ENCODE measurements at regions not wholly inside any gene's neighbourhood (a gene's known extent, or its start where the extent isn't known, plus 50 kb on each side); places are given as distances from the start of the nearest gene placed in this dataset.

DNA sequence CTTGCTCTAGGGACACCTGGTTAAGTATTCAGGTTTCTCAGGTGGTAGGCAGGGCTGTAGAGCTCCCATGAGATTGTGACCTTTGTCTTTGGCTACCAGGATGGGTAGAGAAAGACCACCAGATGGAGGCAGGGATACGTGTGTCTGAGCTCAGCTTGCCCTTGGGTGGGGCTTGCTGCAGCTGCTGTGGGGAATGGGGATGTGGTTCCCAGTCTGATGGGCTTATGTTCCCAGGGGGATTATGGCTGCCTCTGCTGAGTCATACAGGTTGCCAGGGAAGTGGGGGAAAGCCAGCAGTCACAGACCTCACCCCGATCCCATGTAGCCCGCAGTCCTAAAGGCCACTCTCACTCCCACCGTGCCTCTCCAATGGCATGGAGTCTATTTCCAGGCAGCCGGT is 659.9 kb upstream of the KLF12 start:
- H3K4me1 Mint-ChIP-seq (ENCODE audit: low read depth), result no peaks in the 10 kb centered on the region
- ATAC-seq (replicated peaks in 1 of 2) (no peak), DNase-seq (no peak)
- no peak overlapping the region for H3K27ac Mint-ChIP-seq
- peaks cover 8% of the 10 kb centered on the region for H3K27me3 Mint-ChIP-seq (ENCODE audit: low read depth)
- H3K9me3 Mint-ChIP-seq, result peaks cover 0 to 2% of the 10 kb centered on the region in 2 donors
- no peaks in the 10 kb centered on the region for H3K36me3 Mint-ChIP-seq (ENCODE audit: insufficient read depth in 2 of 2)
- H3K4me3 Mint-ChIP-seq, result no peak overlapping the region

DNA sequence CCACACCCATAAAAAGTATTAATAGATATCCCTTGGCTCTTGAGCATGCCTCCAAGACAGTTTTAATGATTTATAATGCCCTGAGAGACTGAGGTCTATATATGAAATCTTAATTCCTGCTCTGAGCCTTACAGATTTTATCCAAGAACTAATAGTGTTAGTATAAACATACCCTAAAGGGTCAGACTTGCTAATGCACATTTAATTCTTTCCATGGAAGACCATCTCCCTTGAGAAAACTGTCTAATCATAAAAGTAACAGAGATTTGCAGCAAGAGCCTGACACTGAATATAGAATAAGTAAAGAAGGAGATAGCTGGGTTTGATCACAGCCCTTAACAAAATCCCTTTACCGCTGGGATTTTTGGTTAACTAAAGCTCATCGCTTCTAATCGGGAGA is 650.8 kb upstream of the KLF12 start:
- Mint-ChIP-seq H3K27ac (no peak overlapping the region), H3K9me3 (no peaks in the 10 kb centered on the region), H3K4me3 (no peak overlapping the region), H3K27me3 (ENCODE audit: low read depth) (no peaks in the 10 kb centered on the region), H3K36me3 (ENCODE audit: insufficient read depth in 2 of 2) (no peaks in the 10 kb centered on the region), H3K4me1 (ENCODE audit: low read depth) (no peaks in the 10 kb centered on the region)
- DNase-seq, result no peak
- no peak for ATAC-seq (replicated peaks in 1 of 2)

DNA sequence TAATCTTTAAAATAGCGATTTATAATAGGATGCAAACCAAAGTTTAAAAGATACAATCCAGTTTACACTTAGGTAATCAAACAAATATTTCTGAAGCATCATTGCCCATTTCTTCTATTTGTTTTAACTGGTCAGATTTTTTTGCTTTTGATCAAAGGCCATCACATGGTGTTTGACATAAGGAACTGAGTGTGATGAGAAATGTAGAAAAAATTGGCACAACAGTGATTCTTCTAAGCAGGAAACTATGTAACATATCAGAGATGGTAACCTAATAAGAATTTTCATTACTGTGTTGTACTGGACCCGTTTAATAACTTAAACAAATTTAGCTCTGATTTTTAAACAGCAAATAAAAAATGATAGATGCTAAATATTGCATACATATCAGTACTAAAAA is 644.7 kb upstream of the KLF12 start:
- ATAC-seq (replicated peaks in 1 of 2), result no peak
- no peaks in the 10 kb centered on the region for H3K4me1 Mint-ChIP-seq (ENCODE audit: low read depth)
- H3K36me3 Mint-ChIP-seq (ENCODE audit: insufficient read depth in 2 of 2), result no peaks in the 10 kb centered on the region
- H3K9me3 Mint-ChIP-seq, result no peaks in the 10 kb centered on the region
- H3K27ac Mint-ChIP-seq, result no peak overlapping the region
- no peaks in the 10 kb centered on the region for H3K27me3 Mint-ChIP-seq (ENCODE audit: low read depth)
- no peak overlapping the region for H3K4me3 Mint-ChIP-seq
- DNase-seq, result no peak

DNA sequence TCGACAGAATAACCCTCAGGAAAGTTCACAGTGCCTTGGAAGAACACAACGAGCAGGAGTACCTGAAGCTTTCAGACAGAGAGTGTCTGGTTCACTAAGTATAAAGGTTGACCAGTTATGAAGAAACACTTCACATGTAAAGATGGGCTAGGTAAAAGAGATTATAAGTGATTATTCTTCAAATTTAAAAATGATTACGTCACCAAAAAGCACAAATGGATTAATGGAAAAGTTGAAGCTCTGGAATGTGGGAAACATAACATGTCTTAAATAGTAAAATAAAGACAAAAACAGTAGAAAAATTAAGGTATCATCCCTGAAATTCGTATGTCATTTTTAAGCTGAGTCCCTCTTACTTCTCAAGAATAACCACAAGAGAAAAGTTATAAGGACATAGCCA is 643.9 kb upstream of the KLF12 start:
- Mint-ChIP-seq H3K4me1 (ENCODE audit: low read depth) (no peaks in the 10 kb centered on the region), H3K27ac (no peak overlapping the region), H3K9me3 (no peaks in the 10 kb centered on the region), H3K36me3 (ENCODE audit: insufficient read depth in 2 of 2) (no peaks in the 10 kb centered on the region), H3K27me3 (ENCODE audit: low read depth) (no peaks in the 10 kb centered on the region), H3K4me3 (no peak overlapping the region)
- ATAC-seq (replicated peaks in 1 of 2) (no peak), DNase-seq (no peak)

DNA sequence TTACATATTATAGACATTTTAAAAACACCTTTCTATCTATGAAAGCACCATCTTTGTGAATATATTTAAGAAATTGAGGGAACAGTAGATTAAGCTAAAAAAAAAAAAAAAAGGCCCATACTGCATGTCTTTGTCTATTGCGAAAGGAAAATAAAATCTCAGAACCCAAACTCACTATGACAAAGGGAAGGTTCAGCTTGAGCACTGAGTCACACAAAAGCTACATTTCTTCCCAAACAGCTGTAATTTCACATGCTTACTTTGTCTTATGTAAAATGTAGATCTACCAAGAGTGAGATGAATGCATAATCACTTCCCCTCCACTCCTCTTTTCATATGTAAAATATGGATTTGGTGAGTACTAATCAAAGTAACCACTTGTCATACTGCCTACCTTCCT is 640.1 kb upstream of the KLF12 start:
- ATAC-seq (replicated peaks in 1 of 2) (no peak), DNase-seq (no peak)
- no peaks in the 10 kb centered on the region for H3K27me3 Mint-ChIP-seq (ENCODE audit: low read depth)
- no peaks in the 10 kb centered on the region for H3K4me1 Mint-ChIP-seq (ENCODE audit: low read depth)
- no peaks in the 10 kb centered on the region for H3K36me3 Mint-ChIP-seq (ENCODE audit: insufficient read depth in 2 of 2)
- H3K27ac Mint-ChIP-seq, result no peak overlapping the region
- H3K9me3 Mint-ChIP-seq, result no peaks in the 10 kb centered on the region
- no peak overlapping the region for H3K4me3 Mint-ChIP-seq

DNA sequence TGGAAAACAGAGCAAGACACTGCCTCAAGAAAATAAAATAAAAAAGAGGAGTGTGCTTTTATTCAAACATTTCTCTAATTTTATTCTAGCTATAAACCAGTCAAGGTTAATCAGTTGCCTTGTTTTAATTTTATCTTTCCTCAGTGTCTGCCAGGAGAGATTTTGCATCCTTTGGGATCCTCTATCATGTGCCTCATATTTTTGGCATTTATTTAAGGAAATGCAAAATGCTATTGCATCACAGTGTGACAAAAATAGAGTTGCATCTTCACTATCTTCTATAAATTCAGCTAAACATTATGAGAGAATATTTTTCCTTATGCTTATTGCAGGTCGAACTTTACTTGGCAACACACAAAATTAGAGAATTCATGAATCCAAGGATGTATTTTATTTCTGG is 639.0 kb upstream of the KLF12 start:
- no peak overlapping the region for H3K4me3 Mint-ChIP-seq
- H3K36me3 Mint-ChIP-seq (ENCODE audit: insufficient read depth in 2 of 2), result no peaks in the 10 kb centered on the region
- H3K27ac Mint-ChIP-seq, result no peak overlapping the region
- DNase-seq, result no peak
- H3K9me3 Mint-ChIP-seq, result no peaks in the 10 kb centered on the region
- H3K4me1 Mint-ChIP-seq (ENCODE audit: low read depth), result no peaks in the 10 kb centered on the region
- no peak for ATAC-seq (replicated peaks in 1 of 2)
- no peaks in the 10 kb centered on the region for H3K27me3 Mint-ChIP-seq (ENCODE audit: low read depth)

DNA sequence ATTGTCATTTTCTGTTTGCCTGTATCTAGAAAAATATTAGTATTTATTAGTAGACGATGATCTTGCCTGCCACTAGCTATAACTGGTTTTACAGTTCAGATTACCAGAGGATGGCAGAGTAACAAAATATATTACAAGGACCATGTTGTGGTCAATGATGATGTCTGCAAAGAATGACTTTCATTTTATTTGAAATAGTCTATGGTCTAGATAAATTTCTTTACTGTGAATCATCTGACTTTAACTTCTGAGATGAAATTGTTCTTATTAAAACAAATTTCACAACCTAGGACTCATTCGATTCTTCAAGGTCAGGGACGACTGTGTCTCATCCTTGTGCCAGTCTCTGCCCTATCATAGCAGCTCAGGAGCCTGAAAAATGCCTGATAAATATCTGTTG is 637.8 kb upstream of the KLF12 start:
- DNase-seq (no peak), ATAC-seq (replicated peaks in 1 of 2) (no peak)
- no peaks in the 10 kb centered on the region for H3K36me3 Mint-ChIP-seq (ENCODE audit: insufficient read depth in 2 of 2)

DNA sequence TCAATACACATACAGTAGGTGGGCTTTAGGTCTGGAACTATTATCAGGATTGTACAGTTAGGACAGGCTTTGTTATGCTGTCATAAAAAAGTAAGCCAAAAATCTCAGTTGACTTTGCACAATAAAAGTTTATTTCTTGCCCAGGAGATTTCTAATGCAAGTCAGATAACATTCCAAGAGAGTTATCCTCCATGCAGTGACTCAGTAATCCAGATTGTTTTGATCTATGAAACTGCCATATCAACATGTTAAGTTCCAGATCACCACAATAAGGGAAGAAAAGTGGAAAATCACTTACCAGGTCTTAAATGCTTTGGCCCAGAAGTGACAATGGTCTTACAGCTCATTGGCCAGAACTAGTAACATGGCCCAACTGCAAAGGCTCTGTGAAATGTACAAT is 636.2 kb upstream of the KLF12 start:
- Mint-ChIP-seq H3K4me1 (ENCODE audit: low read depth) (no peaks in the 10 kb centered on the region), H3K9me3 (no peaks in the 10 kb centered on the region), H3K27me3 (ENCODE audit: low read depth) (no peaks in the 10 kb centered on the region), H3K4me3 (no peak overlapping the region), H3K36me3 (ENCODE audit: insufficient read depth in 2 of 2) (no peaks in the 10 kb centered on the region), H3K27ac (no peak overlapping the region)
- DNase-seq (no peak), ATAC-seq (replicated peaks in 1 of 2) (no peak)

More for the DNA sequence above, 637.8 kb upstream of the KLF12 start:
- Mint-ChIP-seq H3K4me1 (ENCODE audit: low read depth) (no peaks in the 10 kb centered on the region), H3K4me3 (no peak overlapping the region), H3K27ac (no peak overlapping the region), H3K9me3 (no peaks in the 10 kb centered on the region), H3K27me3 (ENCODE audit: low read depth) (no peaks in the 10 kb centered on the region)

DNA sequence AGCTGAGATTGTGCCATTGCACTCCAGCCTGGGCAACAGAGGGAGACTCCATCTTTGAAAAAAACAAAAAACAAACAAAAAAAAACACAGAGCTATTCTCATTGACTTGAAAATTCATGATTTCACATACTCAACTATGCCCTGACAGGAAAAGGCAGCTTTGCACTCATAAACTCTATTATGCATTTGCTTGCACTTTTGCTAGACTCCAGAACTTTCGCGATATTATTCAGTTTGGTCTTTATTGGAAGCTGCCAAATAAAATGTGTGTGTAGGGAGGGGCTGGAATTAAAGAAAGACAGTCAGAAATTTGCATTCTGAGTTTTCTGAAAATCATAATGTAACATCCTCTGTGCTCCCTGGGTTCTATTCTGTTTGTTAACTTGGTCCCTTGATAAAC is 635.1 kb upstream of the KLF12 start:
- Mint-ChIP-seq H3K4me3 (no peak overlapping the region), H3K36me3 (ENCODE audit: insufficient read depth in 2 of 2) (no peaks in the 10 kb centered on the region), H3K27me3 (ENCODE audit: low read depth) (no peaks in the 10 kb centered on the region), H3K27ac (no peak overlapping the region), H3K9me3 (peaks cover 0 to 2% of the 10 kb centered on the region in 2 donors), H3K4me1 (ENCODE audit: low read depth) (no peaks in the 10 kb centered on the region)
- no peak for ATAC-seq (replicated peaks in 1 of 2)
- no peak for DNase-seq

DNA sequence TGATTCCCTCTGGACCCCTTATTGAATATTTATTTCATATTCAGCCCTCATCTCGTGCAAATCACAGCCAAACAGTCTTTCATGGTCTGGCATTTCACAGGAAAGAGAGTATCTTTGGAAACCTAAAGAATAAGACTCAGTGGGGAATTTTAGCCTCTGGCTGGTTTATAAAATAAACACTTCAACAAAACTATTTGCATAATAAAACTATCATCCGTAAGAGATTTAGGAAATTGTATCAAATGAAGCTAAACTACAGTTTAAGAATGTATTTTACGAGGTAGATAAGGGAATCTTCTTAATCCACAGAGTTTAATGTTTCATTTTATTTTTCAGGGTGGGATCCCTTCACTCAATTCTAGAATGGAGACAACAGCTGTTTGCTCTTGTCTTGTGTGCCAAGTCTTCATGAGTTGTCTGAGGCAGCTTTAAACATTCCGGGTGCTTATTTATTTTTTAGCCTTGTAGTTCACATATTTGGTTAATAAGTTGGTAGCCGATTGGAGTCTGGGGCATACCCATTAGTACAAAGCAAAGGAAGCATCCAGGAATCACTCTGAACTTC is 634.4 kb upstream of the KLF12 start:
- H3K36me3 Mint-ChIP-seq (ENCODE audit: insufficient read depth in 2 of 2), result no peaks in the 10 kb centered on the region
- H3K27ac Mint-ChIP-seq, result no peak overlapping the region
- H3K9me3 Mint-ChIP-seq, result peaks cover 0 to 5% of the 10 kb centered on the region in 2 donors
- H3K27me3 Mint-ChIP-seq (ENCODE audit: low read depth), result no peaks in the 10 kb centered on the region
- DNase-seq (no peak), ATAC-seq (replicated peaks in 1 of 2) (no peak)
- no peaks in the 10 kb centered on the region for H3K4me1 Mint-ChIP-seq (ENCODE audit: low read depth)
- no peak overlapping the region for H3K4me3 Mint-ChIP-seq

DNA sequence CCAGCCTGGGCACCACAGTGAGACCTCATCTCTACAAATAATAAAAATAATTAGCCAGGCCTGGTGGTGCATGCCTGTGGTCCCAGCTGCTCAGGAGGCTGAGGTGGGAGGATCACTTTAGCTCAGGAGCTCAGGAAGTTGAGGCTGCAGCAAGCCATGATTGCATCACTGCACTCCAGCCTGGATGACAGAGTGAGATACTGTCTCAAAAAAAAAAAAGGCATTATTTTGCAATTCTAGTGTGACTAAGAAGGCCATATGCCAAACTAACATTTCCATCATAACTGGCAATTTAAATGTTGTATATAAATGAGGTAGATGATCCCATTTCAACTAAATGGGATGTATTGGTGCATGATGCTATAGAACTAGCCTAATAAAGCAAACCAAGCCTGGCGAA is 632.8 kb upstream of the KLF12 start:
- DNase-seq (no peak), ATAC-seq (replicated peaks in 1 of 2) (no peak)
- H3K27me3 Mint-ChIP-seq (ENCODE audit: low read depth), result no peaks in the 10 kb centered on the region
- no peaks in the 10 kb centered on the region for H3K36me3 Mint-ChIP-seq (ENCODE audit: insufficient read depth in 2 of 2)
- H3K4me3 Mint-ChIP-seq, result no peak overlapping the region
- H3K27ac Mint-ChIP-seq, result no peak overlapping the region
- H3K9me3 Mint-ChIP-seq, result peaks cover 0 to 5% of the 10 kb centered on the region in 2 donors
- no peaks in the 10 kb centered on the region for H3K4me1 Mint-ChIP-seq (ENCODE audit: low read depth)

DNA sequence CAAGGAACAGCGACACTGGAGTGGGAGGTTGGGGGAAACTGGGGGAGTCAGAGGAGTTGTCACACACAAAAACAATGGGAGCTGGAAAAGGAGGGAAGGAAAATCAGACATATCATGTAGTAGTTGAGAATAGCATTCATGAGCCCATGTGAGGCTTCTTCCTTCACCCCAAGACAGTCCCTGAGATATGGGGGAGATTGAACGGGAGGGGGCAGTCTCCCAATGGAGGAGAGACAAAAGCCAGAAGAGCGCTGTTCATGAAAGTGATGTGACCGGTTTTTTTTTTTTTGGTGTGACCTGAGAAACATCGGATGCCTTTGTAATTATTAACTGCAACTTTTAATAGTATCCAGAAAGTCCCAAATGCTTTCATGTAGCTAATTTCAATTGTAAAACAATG is 631.8 kb upstream of the KLF12 start:
- Mint-ChIP-seq H3K27ac (no peak overlapping the region), H3K36me3 (ENCODE audit: insufficient read depth in 2 of 2) (no peaks in the 10 kb centered on the region), H3K27me3 (ENCODE audit: low read depth) (no peaks in the 10 kb centered on the region), H3K4me3 (no peak overlapping the region), H3K9me3 (peaks cover 0 to 5% of the 10 kb centered on the region in 2 donors), H3K4me1 (ENCODE audit: low read depth) (no peaks in the 10 kb centered on the region)
- ATAC-seq (replicated peaks in 1 of 2) (no peak), DNase-seq (no peak)

DNA sequence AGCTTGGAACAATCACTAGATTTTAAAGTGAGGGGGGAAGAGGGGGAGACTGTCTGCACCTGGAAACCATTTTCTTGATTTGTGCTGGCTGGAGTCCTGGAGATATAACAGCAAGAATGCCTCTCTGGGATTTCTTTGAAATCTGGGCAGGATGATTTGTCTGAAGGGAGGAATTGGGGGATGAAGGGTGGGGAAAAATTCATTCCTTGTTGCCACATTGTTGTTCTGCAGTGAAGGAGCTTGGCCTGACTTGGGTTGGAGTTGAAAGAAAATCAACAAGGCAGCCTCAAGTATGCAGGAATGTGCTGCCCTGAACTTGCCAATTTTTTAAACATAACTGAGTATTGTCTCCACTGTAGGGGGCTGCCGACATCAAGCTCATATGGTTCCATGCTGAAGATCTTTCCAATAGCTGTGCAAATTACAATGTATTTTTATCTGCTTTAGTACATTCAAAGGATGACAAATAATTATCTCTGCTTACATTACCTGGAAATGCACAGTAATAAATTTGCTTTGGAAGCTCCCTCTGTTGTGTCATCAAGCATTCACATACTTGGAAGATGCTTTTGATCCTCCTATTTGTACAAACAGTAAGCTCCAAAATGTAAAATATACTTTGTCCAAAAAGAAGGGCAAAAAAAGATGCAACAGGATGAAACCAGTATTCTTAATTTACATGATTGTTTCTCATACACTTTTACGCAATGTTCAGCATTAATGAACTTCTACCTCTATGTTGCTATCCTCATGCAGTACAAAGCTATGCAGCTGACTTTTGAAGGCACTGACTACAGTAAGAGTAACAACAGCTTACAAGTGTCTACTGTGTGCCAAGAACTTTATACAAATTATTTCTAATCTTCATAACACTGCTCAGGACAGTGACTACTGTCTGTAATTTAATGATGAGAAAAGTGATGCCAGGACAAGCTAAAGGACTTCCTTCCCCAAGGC is 627.9 kb upstream of the KLF12 start:
- ATAC-seq (replicated peaks in 1 of 2) (no peak), DNase-seq (no peak)
- Mint-ChIP-seq H3K27ac (no peak overlapping the region), H3K27me3 (ENCODE audit: low read depth) (no peaks in the 10 kb centered on the region), H3K9me3 (peaks cover 0 to 5% of the 10 kb centered on the region in 2 donors), H3K36me3 (ENCODE audit: insufficient read depth in 2 of 2) (no peaks in the 10 kb centered on the region), H3K4me3 (no peak overlapping the region), H3K4me1 (ENCODE audit: low read depth) (no peaks in the 10 kb centered on the region)

DNA sequence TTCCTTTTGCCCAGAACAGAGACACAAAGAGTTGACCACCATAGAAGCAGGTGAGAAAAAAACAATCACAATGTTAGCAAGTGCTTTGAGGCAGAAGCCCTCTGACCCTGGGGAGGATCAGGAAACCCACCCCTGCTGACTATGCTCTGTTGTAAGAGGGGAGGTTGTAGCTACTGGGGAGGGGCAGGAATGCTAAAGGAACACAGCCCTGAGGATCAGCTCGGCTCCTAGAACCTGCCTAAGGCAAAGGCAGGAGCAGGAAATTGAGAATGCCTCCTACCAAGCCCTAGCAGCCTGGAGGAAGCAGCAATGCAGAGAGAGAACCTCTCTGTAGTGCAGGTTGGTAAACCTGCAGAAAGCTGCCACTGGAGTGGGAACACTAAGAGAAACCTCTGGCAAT is 624.0 kb upstream of the KLF12 start:
- Mint-ChIP-seq H3K27me3 (ENCODE audit: low read depth) (peaks cover 6% of the 10 kb centered on the region), H3K9me3 (peaks cover 2 to 3% of the 10 kb centered on the region in 2 donors), H3K27ac (no peak overlapping the region), H3K4me1 (ENCODE audit: low read depth) (no peaks in the 10 kb centered on the region), H3K36me3 (ENCODE audit: insufficient read depth in 2 of 2) (peaks cover 0 to 2% of the 10 kb centered on the region in 2 donors), H3K4me3 (no peak overlapping the region)
- no peak for DNase-seq
- no peak for ATAC-seq (replicated peaks in 1 of 2)

Measured in activated T-cell treated with anti-CD3 and anti-CD28 coated beads, Interleukin-2, amount 50 U/mL, for 72 hours (primary cell).